Chondrocyte (in vitro differentiated cells): ENCODE measurements at regions not wholly inside any gene's neighbourhood (a gene's known extent, or its start where the extent isn't known, plus 50 kb on each side); places are given as distances from the start of the nearest gene placed in this dataset.

Source experiments
- DNase-seq: peaks from one replicate; pipeline ENCODE4 v3.0.0; 2021; ENCODE audit warnings: mixed read lengths, low spot score
- H3K27ac Mint-ChIP-seq: one replicate; pipeline ENCODE4 v1.8.0; 2021; ENCODE audit warnings: mild to moderate bottlenecking, moderate library complexity, mixed read lengths; ENCODE audit not compliant: unreplicated experiment
- H3K27me3 Mint-ChIP-seq: 2 replicates; pipeline ENCODE4 v1.8.0; 2021; ENCODE audit warnings: low read depth, mixed read lengths
- H3K36me3 Mint-ChIP-seq: 2 replicates; pipeline ENCODE4 v1.8.0; 2021; ENCODE audit warnings: low read depth, mixed read lengths
- H3K4me1 Mint-ChIP-seq: 2 replicates; pipeline ENCODE4 v1.8.0; 2021; ENCODE audit warnings: low read depth, mild to moderate bottlenecking, mixed read lengths
- H3K4me3 Mint-ChIP-seq: one replicate; pipeline ENCODE4 v1.8.0; 2021; ENCODE audit warnings: mild to moderate bottlenecking, moderate library complexity, mixed read lengths; ENCODE audit not compliant: unreplicated experiment
- H3K9me3 Mint-ChIP-seq: 2 replicates; pipeline ENCODE4 v1.8.0; 2021; ENCODE audit warnings: low read depth, mixed read lengths
- TF ChIP-seq, protein P1 (sequence below): fragments of 200-600 bp; sonication (generic); IDR thresholded peaks from 2 replicates; pipeline ENCODE4 v1.5.0; 2021; ENCODE audit warnings: antibody characterized with exemption, mild to moderate bottlenecking, moderate library complexity

DNA sequence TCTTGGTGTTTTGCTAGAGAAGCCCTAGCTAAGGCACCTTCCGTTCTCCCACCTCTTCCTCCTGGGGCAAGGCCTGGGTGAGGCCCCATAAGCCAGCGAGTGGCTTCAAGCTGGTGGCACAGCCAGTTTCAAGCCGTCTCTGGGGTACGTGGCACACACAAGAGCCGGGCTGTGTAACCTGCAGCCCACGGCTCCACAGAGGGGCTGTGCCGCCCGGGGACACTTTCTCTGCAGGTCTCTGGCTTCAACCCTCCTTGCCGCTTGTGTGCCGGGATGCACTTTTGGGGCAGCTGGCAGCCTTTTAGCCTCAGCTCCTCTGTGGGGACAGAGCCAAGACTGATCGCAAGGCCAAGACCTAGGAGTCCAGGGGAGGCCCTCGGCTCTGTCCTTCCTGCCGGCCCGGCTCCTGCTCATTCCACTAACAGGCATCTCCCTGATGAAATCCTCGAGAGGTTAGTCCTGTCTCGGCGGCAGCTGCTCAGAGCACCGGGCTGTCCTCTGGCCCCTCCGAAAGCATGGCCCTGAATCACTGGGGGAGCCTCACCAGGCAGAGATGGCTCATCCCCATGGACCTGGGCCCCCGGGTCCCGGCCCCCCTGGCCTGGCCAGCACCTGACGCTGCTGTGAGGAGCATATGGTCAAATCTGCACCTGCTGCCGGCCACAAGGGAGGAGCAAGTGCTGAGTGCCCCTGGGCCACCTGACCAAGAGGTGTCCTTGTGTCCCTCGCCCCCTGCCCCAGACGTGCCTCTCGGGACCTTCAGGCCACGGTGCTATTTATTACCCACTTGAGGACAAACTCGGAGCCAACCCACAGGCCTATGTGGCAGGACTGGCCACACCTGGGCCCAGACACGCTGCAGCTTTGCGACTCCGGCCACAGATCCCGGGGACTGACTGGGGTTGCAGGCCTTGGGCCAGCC, 98.5 kb downstream of the METRNL start:
- no peaks in the 10 kb centered on the region for H3K36me3 Mint-ChIP-seq
- peak; percentile 78 for DNase-seq
- H3K9me3 Mint-ChIP-seq: no peaks in the 10 kb centered on the region
- H3K27me3 Mint-ChIP-seq: no peaks in the 10 kb centered on the region
- peaks cover 4% of the 10 kb centered on the region for H3K4me1 Mint-ChIP-seq
- no peak overlapping the region for H3K4me3 Mint-ChIP-seq
- TF ChIP-seq, protein P1, sequence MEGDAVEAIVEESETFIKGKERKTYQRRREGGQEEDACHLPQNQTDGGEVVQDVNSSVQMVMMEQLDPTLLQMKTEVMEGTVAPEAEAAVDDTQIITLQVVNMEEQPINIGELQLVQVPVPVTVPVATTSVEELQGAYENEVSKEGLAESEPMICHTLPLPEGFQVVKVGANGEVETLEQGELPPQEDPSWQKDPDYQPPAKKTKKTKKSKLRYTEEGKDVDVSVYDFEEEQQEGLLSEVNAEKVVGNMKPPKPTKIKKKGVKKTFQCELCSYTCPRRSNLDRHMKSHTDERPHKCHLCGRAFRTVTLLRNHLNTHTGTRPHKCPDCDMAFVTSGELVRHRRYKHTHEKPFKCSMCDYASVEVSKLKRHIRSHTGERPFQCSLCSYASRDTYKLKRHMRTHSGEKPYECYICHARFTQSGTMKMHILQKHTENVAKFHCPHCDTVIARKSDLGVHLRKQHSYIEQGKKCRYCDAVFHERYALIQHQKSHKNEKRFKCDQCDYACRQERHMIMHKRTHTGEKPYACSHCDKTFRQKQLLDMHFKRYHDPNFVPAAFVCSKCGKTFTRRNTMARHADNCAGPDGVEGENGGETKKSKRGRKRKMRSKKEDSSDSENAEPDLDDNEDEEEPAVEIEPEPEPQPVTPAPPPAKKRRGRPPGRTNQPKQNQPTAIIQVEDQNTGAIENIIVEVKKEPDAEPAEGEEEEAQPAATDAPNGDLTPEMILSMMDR: no peak
- no peak overlapping the region for H3K27ac Mint-ChIP-seq

DNA sequence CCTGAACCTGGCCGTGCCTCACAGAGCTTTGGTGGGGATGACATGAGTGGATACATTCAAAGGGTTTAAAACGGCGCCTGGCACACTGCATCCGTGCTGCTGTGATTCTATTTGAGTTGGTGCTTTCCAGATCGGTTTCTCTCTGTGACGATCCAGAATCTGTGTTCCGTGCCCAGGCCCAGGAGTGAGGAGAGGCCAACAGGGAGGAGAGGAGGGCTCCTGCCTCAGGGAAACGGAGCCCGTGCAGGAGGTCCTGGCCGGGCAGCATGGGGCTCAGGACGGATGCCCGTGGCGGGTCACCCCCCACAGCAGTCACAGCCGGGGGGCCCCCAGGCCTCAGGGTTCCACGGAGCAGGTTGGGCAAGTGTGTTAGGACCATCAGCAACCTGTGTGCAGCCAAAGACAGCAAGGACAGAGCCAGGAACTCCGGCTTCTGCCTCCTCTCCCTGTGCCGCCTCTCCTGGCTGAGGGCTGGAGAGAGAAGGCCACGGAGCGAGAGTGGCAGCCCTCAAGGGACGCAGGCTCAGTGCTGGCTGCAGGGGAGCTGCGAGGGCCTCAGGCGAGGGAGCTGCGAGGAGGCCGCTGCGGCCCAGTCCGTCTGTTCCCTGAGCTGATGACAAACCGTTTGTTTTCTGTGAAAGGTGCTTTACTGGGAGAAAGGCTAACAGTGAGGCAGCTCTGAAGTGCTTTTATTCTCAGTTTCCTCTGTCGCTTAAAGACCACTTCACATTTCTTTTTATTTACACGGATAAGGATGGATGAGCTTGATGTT, 99.3 kb downstream of the METRNL start:
- Mint-ChIP-seq H3K9me3 (no peaks in the 10 kb centered on the region), H3K27me3 (no peaks in the 10 kb centered on the region), H3K36me3 (no peaks in the 10 kb centered on the region), H3K4me3 (no peak overlapping the region), H3K27ac (no peak overlapping the region), H3K4me1 (peaks cover 12% of the 10 kb centered on the region)
- peak; percentile 67 for DNase-seq
- TF ChIP-seq, protein P1: no peak

DNA sequence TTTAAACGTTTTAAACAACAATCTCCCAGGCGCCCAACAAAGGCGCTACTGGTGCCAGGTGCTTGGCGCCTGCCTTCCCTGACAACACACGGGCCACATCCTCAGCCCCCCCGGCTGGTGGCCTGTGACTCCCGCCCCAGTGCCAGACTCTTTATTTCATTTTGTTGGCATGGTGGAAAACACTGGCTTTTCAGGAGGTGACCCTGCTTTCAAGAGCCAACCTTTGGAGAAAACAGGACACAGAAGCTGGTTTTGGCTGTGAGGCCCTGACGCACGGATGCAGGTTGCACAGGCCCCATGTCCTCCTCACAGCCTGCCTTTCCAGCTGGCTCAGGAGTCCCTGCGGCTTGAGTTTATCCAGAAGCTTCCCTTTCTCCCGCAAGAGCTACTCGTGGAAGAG, 100.0 kb downstream of the METRNL start:
- no peak overlapping the region for H3K27ac Mint-ChIP-seq
- DNase-seq: peak; percentile 41
- peaks cover 14% of the 10 kb centered on the region for H3K4me1 Mint-ChIP-seq
- no peaks in the 10 kb centered on the region for H3K9me3 Mint-ChIP-seq
- H3K27me3 Mint-ChIP-seq: no peaks in the 10 kb centered on the region
- TF ChIP-seq, protein P1: no peak
- no peaks in the 10 kb centered on the region for H3K36me3 Mint-ChIP-seq
- H3K4me3 Mint-ChIP-seq: no peak overlapping the region

DNA sequence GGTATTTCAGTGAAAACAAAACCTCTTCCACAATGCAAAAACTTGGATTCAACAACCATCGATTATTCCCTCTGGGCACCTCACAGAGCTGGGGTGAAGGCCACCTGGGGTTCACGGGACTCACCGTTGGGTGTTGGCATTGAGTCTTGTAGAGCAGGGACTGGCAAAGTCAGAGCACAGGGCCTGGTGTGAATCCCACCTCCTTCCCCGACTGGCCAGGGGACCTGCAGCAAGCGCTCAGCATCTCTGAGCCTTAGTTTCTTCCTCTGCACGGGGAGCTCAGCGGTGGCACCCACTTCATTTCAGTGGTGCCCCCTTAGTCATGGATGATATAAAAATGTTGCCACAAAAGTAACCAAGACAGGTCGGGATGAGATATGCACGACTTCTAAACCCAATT, 100.4 kb downstream of the METRNL start:
- Mint-ChIP-seq H3K4me3 (no peak overlapping the region), H3K36me3 (no peaks in the 10 kb centered on the region), H3K4me1 (peaks cover 14% of the 10 kb centered on the region), H3K27me3 (no peaks in the 10 kb centered on the region), H3K9me3 (no peaks in the 10 kb centered on the region), H3K27ac (no peak overlapping the region)
- DNase-seq: peak; percentile 71
- TF ChIP-seq, protein P1: no peak

DNA sequence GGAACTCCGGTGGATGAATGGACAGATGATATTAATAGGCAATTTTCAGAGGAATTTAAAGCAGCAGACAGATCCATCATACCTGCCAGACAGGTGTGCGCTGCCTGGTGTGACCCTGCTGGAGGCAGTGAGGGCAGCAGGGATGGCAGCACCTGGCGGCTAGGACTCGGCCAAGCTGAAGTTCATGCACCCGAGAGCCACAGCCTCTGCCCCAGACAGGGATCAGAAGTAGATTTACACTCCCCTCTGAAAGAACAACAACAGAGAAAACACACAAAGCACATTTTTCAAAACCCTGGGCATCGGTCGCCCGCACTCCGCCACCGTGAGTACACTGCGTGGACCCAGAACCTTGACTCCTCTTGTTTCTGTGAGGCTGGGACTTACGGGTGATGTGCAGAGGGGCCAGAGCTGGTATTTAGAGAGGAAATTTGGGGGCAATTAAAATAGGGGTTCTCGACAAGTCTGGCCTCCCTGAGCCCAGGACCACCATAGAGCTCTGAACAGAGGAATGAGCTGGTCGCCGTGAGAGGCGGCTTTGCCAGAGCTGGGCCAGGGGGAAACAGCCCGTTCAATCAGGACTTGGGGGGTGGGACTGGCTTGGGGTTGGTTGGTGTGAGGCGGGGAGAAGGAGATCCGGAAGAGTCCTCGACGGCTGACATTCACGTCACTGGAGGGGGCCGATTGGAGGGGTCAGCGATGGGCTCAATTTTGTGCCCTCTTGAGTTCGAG, 101.0 kb downstream of the METRNL start:
- no peak overlapping the region for H3K27ac Mint-ChIP-seq
- TF ChIP-seq, protein P1: no peak
- peaks cover 14% of the 10 kb centered on the region for H3K4me1 Mint-ChIP-seq
- no peaks in the 10 kb centered on the region for H3K27me3 Mint-ChIP-seq
- peak; percentile 63 for DNase-seq
- no peak overlapping the region for H3K4me3 Mint-ChIP-seq
- no peaks in the 10 kb centered on the region for H3K9me3 Mint-ChIP-seq
- H3K36me3 Mint-ChIP-seq: no peaks in the 10 kb centered on the region
